ENCODE measurements at regions not wholly inside any gene's neighbourhood (a gene's known extent, or its start where the extent isn't known, plus 50 kb on each side); places are given as distances from the start of the nearest gene placed in this dataset.

- Histone ChIP-seq H3K4me3 (replicated peaks; ENCODE audit: insufficient read depth, low read length) (no peak overlapping the region), H3K27ac (replicated peaks) (no peak overlapping the region), H3K27me3 (ENCODE audit: insufficient read depth, poor library complexity, severe bottlenecking) (no peaks in the 10 kb centered on the region)
- DNase-seq (ENCODE audit: low read depth in 1 of 2, low spot score in 1 of 2), result no peak
- no peak for TF ChIP-seq GABPA (IDR thresholded peaks at IDR 0.05; ENCODE audit: low read depth)
- TF ChIP-seq POLR2AphosphoS5 (IDR thresholded peaks at IDR 0.05; ENCODE audit: low read depth), result no peak
- TF ChIP-seq REST (IDR thresholded peaks at IDR 0.05; ENCODE audit: insufficient replicate concordance, low read depth), result no peak
- TF ChIP-seq CTCF (IDR thresholded peaks at IDR 0.05; ENCODE audit: insufficient read depth, low read length), result no peak
- no peak for TF ChIP-seq SPI1 (IDR thresholded peaks at IDR 0.05; ENCODE audit: borderline replicate concordance, low read depth)
Observed at GRCh38 chr7:115635376-115635775, 395.2 kb downstream of the TFEC start.

- no peak overlapping the region for H3K27ac ChIP-seq (replicated peaks)
- no peak overlapping the region for H3K4me3 ChIP-seq (replicated peaks; ENCODE audit: insufficient read depth, low read length)
- H3K27me3 ChIP-seq (ENCODE audit: insufficient read depth, poor library complexity, severe bottlenecking), result no peaks in the 10 kb centered on the region
- no peak for TF ChIP-seq SPI1 (IDR thresholded peaks at IDR 0.05; ENCODE audit: borderline replicate concordance, low read depth)
- TF ChIP-seq POLR2AphosphoS5 (IDR thresholded peaks at IDR 0.05; ENCODE audit: low read depth), result no peak
- no peak for TF ChIP-seq GABPA (IDR thresholded peaks at IDR 0.05; ENCODE audit: low read depth)
- TF ChIP-seq REST (IDR thresholded peaks at IDR 0.05; ENCODE audit: insufficient replicate concordance, low read depth), result no peak
- TF ChIP-seq CTCF (IDR thresholded peaks at IDR 0.05; ENCODE audit: insufficient read depth, low read length), result no peak
- no peak for DNase-seq (ENCODE audit: low read depth in 1 of 2, low spot score in 1 of 2)
Observed at GRCh38 chr7:115634633-115635032, 395.9 kb downstream of the TFEC start.

- TF ChIP-seq POLR2AphosphoS5 (IDR thresholded peaks at IDR 0.05; ENCODE audit: low read depth), result no peak
- TF ChIP-seq SPI1 (IDR thresholded peaks at IDR 0.05; ENCODE audit: borderline replicate concordance, low read depth), result no peak
- TF ChIP-seq CTCF (IDR thresholded peaks at IDR 0.05; ENCODE audit: insufficient read depth, low read length), result no peak
- no peak for TF ChIP-seq REST (IDR thresholded peaks at IDR 0.05; ENCODE audit: insufficient replicate concordance, low read depth)
- DNase-seq (ENCODE audit: low read depth in 1 of 2, low spot score in 1 of 2), result no peak
- H3K27me3 ChIP-seq (ENCODE audit: insufficient read depth, poor library complexity, severe bottlenecking), result no peaks in the 10 kb centered on the region
- no peak overlapping the region for H3K27ac ChIP-seq (replicated peaks)
- no peak overlapping the region for H3K4me3 ChIP-seq (replicated peaks; ENCODE audit: insufficient read depth, low read length)
Observed at GRCh38 chr7:115632636-115633035, 397.9 kb downstream of the TFEC start.

Measured in HL-60 (cell line).